Inflammatory macrophage treated with lipopolysaccharide for 1 hour (primary cell): ENCODE measurements at regions not wholly inside any gene's neighbourhood (a gene's known extent, or its start where the extent isn't known, plus 50 kb on each side); places are given as distances from the start of the nearest gene placed in this dataset.

Source experiments
- DNase-seq, 2 donors: peaks; one replicate each; pipeline ENCODE4 v3.0.0-alpha.2; 2020 to 2022

DNA sequence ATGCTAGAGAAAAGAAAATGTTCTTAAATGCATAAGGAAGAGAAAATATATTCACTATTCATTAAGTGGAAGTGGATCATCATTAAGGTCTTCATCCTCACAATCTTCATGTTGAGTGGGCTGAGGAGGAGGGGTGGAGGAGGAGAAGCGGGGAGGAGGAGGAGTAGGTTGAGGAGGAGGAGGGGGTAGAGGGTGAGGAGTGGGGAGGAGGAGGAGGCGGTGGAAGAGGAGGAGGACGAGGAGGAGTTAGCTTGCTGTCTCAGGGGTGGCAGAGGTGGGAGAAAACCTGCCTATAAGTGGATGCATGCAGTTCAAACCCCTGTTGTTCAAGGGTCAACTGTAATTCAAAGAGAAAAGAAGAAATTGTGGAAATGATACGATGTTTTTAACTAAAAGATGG, 71.6 kb downstream of the MYEOV start:
- no peak for DNase-seq

DNA sequence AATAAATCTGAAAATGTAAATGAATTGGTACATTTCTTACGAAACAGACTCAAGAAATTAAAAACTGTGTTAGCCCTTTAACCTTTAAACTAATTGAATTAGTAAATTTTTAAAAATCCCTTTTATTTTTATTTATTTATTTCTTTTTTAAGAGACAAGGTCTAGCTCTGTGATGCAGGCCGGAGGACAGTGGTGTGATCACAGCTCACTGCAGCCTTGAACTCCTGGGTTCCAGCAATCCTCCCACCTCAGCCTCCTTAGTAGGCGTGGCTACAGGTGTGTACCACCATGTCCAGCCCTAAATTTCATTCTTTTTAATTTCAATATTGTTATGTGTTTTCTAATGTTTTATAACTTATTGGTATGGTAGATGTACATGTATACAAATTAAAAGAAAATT, 72.6 kb downstream of the MYEOV start:
- DNase-seq, result no peak

GRCh38 chr11:69367211-69367964, 73.4 kb downstream of the MYEOV start:
- DNase-seq, result peak in 1 of 2 donors; percentile 21

DNA sequence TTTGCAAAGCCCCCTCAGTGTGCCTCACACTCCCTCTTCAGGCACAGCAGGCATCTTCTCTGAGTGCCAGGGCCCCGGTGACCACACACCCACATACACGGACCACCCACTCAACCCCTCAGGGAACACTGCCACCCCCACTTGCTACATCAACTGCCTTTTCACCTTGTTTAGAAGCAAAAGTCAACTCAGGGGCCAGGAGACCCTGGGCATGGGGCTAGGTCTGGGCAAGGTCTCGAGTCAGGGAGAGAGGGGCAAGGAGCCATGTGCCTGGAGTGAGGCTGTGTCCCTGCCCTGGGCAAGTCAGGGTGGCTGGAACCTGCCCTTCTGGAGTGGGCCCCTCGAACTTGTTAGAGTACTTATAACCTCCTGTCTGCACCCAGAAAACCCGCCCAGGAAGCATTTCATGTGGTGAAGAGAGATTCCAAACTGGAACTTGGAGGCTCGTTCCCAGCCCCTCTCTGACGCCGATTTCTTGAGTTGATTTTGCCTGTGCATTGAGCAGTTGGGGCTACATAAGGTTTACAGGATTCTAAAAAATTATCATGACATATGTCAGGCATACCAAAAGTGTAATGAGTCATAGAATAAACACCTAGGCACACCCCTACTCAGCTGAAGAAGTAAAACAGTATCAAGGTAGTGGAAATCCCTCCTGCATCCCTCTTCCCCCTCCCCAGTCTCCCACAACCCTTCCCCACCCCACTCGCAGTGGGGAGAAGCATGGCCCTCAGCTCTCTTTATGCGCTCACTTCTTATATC, 74.3 kb downstream of the MYEOV start:
- DNase-seq, result no peak

DNA sequence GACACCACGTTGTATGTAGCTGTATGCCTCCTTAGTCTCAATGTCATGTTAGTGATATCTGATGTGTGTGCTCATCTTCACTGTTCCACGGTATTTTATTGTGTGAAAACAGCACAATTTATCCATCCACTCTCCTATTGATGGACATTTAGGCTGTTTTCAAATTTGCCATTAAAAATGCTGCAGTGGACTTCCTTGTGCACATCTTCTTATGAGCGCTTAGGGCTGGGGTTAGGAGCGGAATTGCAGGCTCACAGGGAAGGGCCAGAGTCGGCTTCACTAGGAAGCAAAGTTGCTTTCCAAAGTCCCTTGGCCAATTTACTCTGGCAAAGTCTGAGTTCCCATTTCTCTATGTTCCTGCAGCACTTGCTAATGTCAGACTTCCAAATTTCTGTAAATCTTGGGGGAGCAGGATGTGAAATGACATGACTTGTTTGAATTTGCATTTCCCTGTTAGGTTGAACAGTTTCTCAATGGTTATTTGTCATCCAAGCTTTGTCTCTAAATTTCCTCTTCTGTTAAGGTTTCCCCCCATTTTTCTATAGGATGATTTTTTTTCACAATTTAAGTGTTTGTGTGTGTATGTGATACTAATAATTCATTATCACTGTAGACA, 75.4 kb downstream of the MYEOV start:
- peak; percentile 12 to 20 for DNase-seq

GRCh38 chr11:69369945-69370344, 76.0 kb downstream of the MYEOV start:
- DNase-seq, result no peak

DNA sequence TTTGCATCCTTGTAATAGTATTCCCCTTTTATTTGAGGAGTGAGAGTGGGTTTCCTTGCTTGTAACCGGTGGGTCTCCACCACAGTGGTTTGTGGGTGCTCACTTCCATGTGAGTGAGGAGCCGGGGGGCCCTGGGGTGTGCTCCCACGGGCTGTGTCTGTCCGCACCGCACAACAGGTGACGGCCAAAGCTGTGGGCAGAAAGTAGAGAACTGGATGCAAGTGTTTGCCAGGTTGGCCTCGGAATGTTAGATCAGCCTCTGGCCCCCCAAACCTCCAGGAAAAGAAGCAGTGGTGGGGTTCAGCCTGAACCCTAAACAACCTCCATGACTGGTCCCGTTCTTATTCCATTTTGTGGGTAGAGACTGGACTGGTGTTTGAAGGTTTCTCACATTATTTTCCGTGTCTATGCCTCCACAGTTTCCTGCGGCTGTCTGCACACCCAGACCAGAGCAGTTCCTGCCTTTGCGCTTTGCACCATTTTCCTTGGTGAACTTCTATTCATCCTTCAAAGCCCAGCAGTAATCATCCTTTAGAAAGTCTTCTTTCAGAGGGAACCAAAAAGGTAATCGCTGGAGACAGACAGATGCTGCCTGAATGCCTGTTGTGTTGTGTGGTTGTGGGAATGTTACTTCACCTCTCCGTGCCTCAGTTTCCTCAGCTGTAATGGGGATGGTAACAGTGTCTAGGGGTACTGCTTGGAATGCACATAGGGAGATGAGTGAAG, 77.2 kb downstream of the MYEOV start:
- DNase-seq, result no peak

DNA sequence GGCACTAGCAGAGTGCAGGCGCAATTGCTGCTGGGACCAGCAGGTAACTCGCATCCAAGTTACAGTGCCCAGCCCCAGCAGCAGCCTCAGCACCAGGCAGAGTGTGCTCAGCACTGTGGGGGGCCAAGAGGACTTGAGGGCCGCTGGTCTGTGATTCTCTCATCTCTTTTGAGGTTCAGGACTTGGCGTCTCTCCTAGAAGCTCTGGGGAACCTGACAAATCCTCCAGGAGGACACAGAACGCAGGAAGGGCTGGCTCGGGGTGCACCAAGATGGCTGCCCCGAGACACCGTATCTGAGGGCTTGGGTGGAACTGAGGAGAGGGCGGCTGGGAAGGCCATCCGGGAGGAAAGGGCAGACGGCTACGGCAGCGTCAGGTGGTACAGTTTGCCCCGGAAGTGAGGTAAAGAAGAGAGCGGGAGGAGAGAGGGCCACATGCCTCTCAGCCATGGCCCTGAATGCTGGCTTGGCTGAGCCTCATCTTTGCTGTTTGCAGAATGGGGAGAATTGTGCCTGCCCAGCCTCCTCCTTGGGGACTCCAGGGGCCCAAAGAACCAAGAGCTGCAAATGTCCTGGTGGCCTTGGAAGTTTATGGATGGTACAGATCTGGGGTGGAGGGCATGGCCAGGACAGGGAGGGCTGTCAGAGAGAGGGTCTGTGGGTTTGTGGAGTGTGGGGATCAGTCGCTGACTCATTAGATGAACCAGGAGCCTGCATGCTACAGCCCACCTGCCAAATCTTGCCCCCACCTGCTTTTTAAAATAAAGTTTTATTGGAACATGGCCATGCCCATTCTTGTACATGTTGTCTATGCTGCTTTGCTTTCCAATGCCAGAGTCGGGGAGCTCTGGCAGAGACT, 78.0 kb downstream of the MYEOV start:
- no peak for DNase-seq

- DNase-seq, result no peak
Measured at GRCh38 chr11:69372589-69373250, 78.8 kb downstream of the MYEOV start.

GRCh38 chr11:69373251-69373635, 79.3 kb downstream of the MYEOV start:
- no peak for DNase-seq

GRCh38 chr11:69374110-69374945, 80.4 kb downstream of the MYEOV start:
- DNase-seq, result no peak

- DNase-seq, result no peak
Measured at GRCh38 chr11:69374946-69375310, 81.0 kb downstream of the MYEOV start.

GRCh38 chr11:69375316-69376154, 81.6 kb downstream of the MYEOV start:
- no peak for DNase-seq

DNA sequence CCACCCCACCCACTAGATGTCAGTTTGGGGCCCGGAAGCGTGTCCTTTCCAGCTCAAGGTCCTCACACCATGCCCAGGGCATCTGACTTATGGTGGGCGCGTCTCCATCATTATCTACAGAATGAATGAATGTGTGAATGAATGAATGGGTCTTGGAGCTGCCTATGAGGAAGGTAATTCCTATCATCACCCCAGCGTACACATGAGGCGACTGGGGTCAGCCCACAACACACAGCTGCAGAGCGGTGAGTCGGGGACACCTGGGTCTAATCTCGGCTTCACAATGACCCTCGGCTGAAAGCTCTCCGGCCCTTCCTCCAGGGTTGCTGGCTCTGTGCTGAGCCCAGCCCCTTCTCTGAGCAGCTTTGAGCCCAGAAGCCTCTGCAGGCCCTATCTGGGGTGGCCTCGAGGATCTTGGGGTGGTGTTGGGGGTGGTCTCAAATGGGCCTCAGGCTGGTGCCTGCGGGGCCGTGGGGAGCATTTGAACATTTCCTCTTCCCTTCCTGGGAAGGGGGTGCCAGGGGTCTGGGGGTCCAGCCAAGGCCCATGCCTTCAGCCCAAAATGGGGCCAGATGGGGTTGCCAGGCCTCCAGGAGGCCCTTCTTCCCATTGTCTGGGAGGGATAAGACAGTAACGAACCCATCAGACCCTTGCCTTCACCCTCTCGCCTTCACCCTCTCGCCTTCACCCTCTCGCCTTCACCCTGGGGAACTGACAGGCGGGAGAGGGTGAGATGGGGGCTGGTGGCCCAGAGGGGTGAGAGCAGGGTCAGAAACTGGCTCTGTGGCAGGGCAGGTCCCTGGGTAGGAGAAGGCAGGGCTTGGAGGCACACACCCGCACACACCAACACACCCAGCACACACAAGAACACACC, 82.4 kb downstream of the MYEOV start:
- no peak for DNase-seq

- no peak for DNase-seq
Measured at GRCh38 chr11:69377029-69377952, 83.3 kb downstream of the MYEOV start.

- no peak for DNase-seq
Measured at GRCh38 chr11:69377953-69378302, 84.0 kb downstream of the MYEOV start.

DNA sequence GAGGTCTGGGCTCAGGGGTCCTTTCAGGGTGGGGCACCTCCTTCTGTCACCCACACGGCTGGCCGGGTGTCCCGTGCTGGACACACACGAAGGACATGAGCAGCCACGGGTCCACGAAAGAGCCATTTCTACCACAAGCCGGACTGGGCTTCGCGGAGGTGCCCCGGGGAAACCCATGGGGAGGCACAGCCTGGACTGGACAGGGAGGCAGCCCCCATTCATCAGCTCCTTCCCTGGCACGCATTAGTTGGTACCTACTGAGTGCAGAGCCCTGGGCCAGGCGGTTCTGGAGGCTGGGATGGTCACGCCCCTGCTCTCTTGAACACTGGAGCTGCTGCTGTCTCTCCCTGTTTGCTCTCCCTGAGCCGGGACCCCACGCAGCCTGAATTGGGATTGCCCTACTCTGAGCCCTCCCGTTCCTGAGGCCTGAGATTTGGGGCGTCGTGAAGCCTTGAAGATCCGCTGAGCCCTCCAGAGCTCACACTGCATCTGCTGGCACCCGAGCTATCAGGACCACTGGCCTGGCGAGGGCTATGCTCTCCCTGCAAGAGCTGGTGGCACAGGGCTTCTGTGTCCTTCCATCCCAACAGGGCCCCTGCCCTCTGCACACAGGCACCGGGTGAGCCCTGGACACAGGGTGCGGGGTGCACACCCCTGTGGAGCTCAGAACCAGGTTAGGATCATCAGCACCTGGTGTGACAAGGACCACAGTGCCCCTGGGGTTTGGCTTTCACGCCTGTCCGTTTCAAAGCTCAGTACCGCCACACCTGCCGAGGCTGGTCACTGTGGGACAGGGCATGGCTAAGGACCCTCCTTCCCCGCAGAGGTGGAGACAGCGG, 84.6 kb downstream of the MYEOV start:
- no peak for DNase-seq
